SU-DHL-6 (cell line): ENCODE measurements at regions not wholly inside any gene's neighbourhood (a gene's known extent, or its start where the extent isn't known, plus 50 kb on each side); places are given as distances from the start of the nearest gene placed in this dataset.

Experiments used
- H2AFZ ChIP-seq: fragments of 200-600 bp; sonication (generic); 2 replicates; pipeline ENCODE4 v1.6.1; 2014; ENCODE audit warnings: low read depth, mild to moderate bottlenecking, moderate library complexity, mixed read lengths, antibody characterized with exemption, low read length; ENCODE audit not compliant: severe bottlenecking
- H3F3A ChIP-seq: fragments of 200-600 bp; shearing (Covaris generic); 2 replicates; pipeline ENCODE4 v1.6.0; 2016; ENCODE audit warnings: antibody characterized with exemption, mild to moderate bottlenecking; ENCODE audit not compliant: insufficient read depth
- H3K27ac ChIP-seq: fragments of 200-600 bp; sonication (generic); 2 replicates; pipeline ENCODE4 v1.5.1; 2016; ENCODE audit warnings: low read depth, mild to moderate bottlenecking, low read length, moderate library complexity, mixed read lengths
- H3K27me3 ChIP-seq: fragments of 200-600 bp; sonication (generic), shearing (Covaris generic); 2 replicates; pipeline ENCODE4 v1.6.0; 2014; ENCODE audit warnings: mild to moderate bottlenecking, low read length
- H3K36me3 ChIP-seq: fragments of 200-600 bp; sonication (generic); 2 replicates; pipeline ENCODE4 v1.6.1; 2014; ENCODE audit warnings: mild to moderate bottlenecking, low read length, mixed read lengths
- H3K4me2 ChIP-seq: fragments of 300-600, 200-600 bp; shearing (Covaris generic), sonication (generic); 2 replicates; pipeline ENCODE4 v1.6.0; 2014; ENCODE audit warnings: low read length, low read depth, mild to moderate bottlenecking; ENCODE audit not compliant: poor library complexity, severe bottlenecking
- H3K4me3 ChIP-seq: fragments of 200-600 bp; sonication (generic); 2 replicates; pipeline ENCODE4 v1.5.1; 2014; ENCODE audit warnings: antibody characterized with exemption, low read length, mild to moderate bottlenecking, mixed read lengths; ENCODE audit not compliant: insufficient read depth, poor library complexity, severe bottlenecking
- H3K79me2 ChIP-seq: fragments of 200-600 bp; sonication (generic); 2 replicates; pipeline ENCODE4 v1.6.1; 2014; ENCODE audit warnings: mild to moderate bottlenecking, low read length, moderate library complexity; ENCODE audit not compliant: insufficient read depth
- H3K9ac ChIP-seq: fragments of 200-600 bp; sonication (generic); 2 replicates; pipeline ENCODE4 v1.7.0; 2014; ENCODE audit warnings: mild to moderate bottlenecking, low read length
- H3K9me2 ChIP-seq: fragments of 200-600 bp; sonication (generic); replicated peaks from 2 replicates; pipeline ENCODE4 v1.6.1; 2014; ENCODE audit warnings: low read length; ENCODE audit not compliant: insufficient read depth
- H3K9me3 ChIP-seq: fragments of 200-600 bp; sonication (generic); 2 replicates; pipeline ENCODE4 v1.6.1; 2014; ENCODE audit warnings: low read length, mixed read lengths; ENCODE audit not compliant: insufficient read depth
- H4K20me1 ChIP-seq: fragments of 200-600 bp; sonication (generic); 2 replicates; pipeline ENCODE4 v1.6.1; 2014; ENCODE audit warnings: low read depth, mild to moderate bottlenecking, antibody characterized with exemption, low read length, moderate library complexity, mixed read lengths
- EZH2phosphoT487 ChIP-seq: fragments of 200-600 bp; sonication (generic), shearing (Covaris generic); conservative IDR thresholded peaks from 2 replicates; pipeline ENCODE4 v1.6.1; 2018; ENCODE audit warnings: mild to moderate bottlenecking, antibody characterized with exemption, low read length, moderate library complexity, mixed read lengths
- TF ChIP-seq, protein P1 (sequence below): fragments of 200-600 bp; sonication (generic); IDR thresholded peaks from one replicate; pipeline ENCODE4 v1.5.1; 2017; ENCODE audit warnings: antibody characterized with exemption, mild to moderate bottlenecking, low read length, moderate library complexity; ENCODE audit not compliant: insufficient read depth, poor library complexity, severe bottlenecking

DNA sequence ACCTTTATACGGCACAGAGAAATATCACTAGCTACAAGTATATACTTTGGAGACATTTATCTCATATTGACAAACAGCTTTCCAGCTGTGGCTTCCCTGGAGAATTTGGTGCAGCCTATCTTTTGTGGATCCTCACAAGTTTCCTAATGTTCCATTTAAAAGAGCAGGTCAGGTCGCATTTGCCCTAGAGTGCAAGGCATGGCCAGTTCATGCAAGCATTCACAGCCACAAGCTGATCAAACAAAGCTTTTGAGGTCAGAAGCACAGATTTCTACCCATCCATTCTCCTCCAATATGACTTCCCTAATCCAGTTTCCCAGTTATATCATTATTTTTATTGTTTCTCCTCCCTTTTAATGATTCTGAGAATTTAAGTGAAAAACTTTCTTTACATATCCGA, 1008.4 kb upstream of the AGA start:
- Histone ChIP-seq H3K27ac (no peak overlapping the region), H3K36me3 (no peaks in the 10 kb centered on the region), H3K9me2 (no peaks in the 10 kb centered on the region), H3K4me3 (no peak overlapping the region), H2AFZ (no peak overlapping the region), H4K20me1 (no peaks in the 10 kb centered on the region), H3K4me2 (no peak overlapping the region), H3K79me2 (no peaks in the 10 kb centered on the region), H3K9ac (no peak overlapping the region), H3F3A (no peaks in the 10 kb centered on the region), H3K9me3 (no peaks in the 10 kb centered on the region), H3K27me3 (no peaks in the 10 kb centered on the region)
- TF ChIP-seq EZH2phosphoT487, result no peak
- TF ChIP-seq, protein P1, sequence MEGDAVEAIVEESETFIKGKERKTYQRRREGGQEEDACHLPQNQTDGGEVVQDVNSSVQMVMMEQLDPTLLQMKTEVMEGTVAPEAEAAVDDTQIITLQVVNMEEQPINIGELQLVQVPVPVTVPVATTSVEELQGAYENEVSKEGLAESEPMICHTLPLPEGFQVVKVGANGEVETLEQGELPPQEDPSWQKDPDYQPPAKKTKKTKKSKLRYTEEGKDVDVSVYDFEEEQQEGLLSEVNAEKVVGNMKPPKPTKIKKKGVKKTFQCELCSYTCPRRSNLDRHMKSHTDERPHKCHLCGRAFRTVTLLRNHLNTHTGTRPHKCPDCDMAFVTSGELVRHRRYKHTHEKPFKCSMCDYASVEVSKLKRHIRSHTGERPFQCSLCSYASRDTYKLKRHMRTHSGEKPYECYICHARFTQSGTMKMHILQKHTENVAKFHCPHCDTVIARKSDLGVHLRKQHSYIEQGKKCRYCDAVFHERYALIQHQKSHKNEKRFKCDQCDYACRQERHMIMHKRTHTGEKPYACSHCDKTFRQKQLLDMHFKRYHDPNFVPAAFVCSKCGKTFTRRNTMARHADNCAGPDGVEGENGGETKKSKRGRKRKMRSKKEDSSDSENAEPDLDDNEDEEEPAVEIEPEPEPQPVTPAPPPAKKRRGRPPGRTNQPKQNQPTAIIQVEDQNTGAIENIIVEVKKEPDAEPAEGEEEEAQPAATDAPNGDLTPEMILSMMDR, result no peak

DNA sequence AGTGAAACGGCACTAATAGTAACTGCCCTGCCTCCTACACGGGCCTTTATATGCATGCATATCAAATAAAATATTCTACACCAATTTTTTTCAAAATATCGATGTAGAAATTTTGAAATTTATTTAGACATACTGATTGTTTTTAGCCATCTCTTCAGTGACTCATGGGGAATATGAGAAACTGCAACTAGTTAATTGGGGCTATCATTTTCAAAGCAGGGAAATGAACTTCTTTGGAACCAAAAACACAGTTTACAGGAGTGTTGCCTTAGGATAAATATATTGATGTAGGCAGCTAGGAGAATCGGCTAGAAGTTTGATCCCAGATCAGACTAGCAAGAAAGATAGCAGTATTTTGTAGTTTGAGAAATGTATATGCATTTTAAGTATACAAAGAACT, 1010.8 kb upstream of the AGA start:
- Histone ChIP-seq H2AFZ (no peak overlapping the region), H3K9ac (no peak overlapping the region), H3K9me3 (no peaks in the 10 kb centered on the region), H3K4me3 (no peak overlapping the region), H3K27me3 (no peaks in the 10 kb centered on the region), H3F3A (no peaks in the 10 kb centered on the region), H3K4me2 (no peak overlapping the region), H3K79me2 (no peaks in the 10 kb centered on the region), H3K36me3 (no peaks in the 10 kb centered on the region), H4K20me1 (no peaks in the 10 kb centered on the region), H3K9me2 (no peaks in the 10 kb centered on the region), H3K27ac (no peak overlapping the region)
- no peak for TF ChIP-seq EZH2phosphoT487
- TF ChIP-seq, protein P1, result no peak

DNA sequence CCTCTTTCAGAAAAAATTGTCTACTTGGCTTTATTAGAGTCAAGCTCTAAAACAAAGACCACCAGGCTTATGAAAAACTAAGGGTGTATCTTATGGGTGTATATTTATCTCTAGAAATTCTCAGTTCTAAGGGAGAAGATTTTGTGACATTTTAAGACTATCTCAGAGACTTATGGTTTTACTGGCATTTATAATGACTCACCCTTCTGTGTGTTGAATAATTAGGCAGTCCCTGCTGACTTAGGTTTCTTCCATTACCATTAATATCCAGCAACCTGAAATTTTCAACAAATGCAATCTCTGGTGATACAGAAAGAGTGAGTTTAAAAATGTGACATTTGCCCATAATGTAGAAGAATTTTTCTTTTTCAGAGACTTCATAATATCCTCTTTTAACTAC, 1015.0 kb upstream of the AGA start:
- Histone ChIP-seq H3K79me2 (no peaks in the 10 kb centered on the region), H3K9ac (no peak overlapping the region), H3K9me3 (no peaks in the 10 kb centered on the region), H3F3A (no peaks in the 10 kb centered on the region), H4K20me1 (no peaks in the 10 kb centered on the region), H3K4me2 (no peak overlapping the region), H2AFZ (no peak overlapping the region), H3K4me3 (no peak overlapping the region), H3K9me2 (no peaks in the 10 kb centered on the region), H3K27ac (no peak overlapping the region), H3K36me3 (no peaks in the 10 kb centered on the region), H3K27me3 (no peaks in the 10 kb centered on the region)
- TF ChIP-seq EZH2phosphoT487, result no peak
- TF ChIP-seq, protein P1, result no peak

DNA sequence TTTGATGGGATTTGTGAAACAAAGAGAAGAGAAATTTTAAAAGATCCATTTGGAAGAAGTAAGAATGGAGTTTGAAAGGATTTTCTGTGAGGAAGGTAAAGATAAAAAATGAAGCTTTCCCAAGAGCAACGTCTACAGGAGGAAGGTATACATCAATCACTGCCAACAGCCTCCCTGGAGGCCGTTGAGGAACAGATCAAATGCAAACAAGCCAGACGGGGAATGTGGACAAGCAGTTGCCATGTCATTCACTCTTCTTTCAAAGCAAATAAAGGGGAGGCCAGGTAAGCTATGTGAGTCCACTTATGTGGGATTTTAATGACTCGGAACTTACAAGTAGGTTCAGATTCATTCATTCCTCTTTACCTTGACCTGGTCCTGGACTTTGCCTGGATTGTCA, 1020.5 kb upstream of the AGA start:
- Histone ChIP-seq H3K36me3 (no peaks in the 10 kb centered on the region), H2AFZ (no peak overlapping the region), H4K20me1 (no peaks in the 10 kb centered on the region), H3K4me2 (no peak overlapping the region), H3K27me3 (no peaks in the 10 kb centered on the region), H3K9ac (no peak overlapping the region), H3K27ac (no peak overlapping the region), H3K79me2 (no peaks in the 10 kb centered on the region), H3K9me3 (no peaks in the 10 kb centered on the region), H3K4me3 (no peak overlapping the region), H3F3A (no peaks in the 10 kb centered on the region), H3K9me2 (no peaks in the 10 kb centered on the region)
- TF ChIP-seq EZH2phosphoT487, result no peak
- TF ChIP-seq, protein P1, result no peak
